PC-9 (cell line): ENCODE measurements at regions not wholly inside any gene's neighbourhood (a gene's known extent, or its start where the extent isn't known, plus 50 kb on each side); places are given as distances from the start of the nearest gene placed in this dataset.
A peak's percentile ranks its signal among the peaks of the same experiment; 100 is the strongest.
"Not testable (repeated sequence)": the region's sequence is repeated elsewhere in the genome, so short reads cannot be mapped to it uniquely, and the experiment has no call there.

ENCODE experiments used
- BruUV-seq: library from RNA; stranded (reverse); fragments of 400-500 nt; replicated peaks from 2 replicates; lab custom pipeline; 2021; lab: Mats Ljungman, UMichigan
- CTCF ChIA-PET: fragments of 300-600 bp; sonication (Branson Sonifier 250); formaldehyde crosslinking; loops from one replicate; lab custom pipeline; 2022; ENCODE audit warnings: antibody characterized with exemption; lab: Charles Lee
- POLR2A ChIA-PET: fragments of 300-600 bp; sonication (Branson Sonifier 250); formaldehyde crosslinking; loops from one replicate; lab custom pipeline; 2022; ENCODE audit warnings: antibody characterized with exemption; ENCODE audit not compliant: unreplicated experiment; lab: Charles Lee
- DNase-seq, 2 experiments: peaks; one replicate each; pipeline versions ENCODE4 v3.0.0 to v3.0.0-alpha.2; 2015 to 2022; ENCODE audit warnings: mixed read lengths in 1 of 2
- H2AFZ ChIP-seq: fragments of 200-600 bp; sonication (generic); 2 replicates; pipeline ENCODE4 v1.8.1; 2017; ENCODE audit warnings: antibody characterized with exemption
- H3F3A ChIP-seq: fragments of 200-600 bp; sonication (generic); 2 replicates; pipeline ENCODE4 v1.8.1; 2017; ENCODE audit warnings: antibody characterized with exemption, mild to moderate bottlenecking, low read depth; ENCODE audit not compliant: insufficient read depth
- H3K27ac ChIP-seq: fragments of 200-600 bp; sonication (generic); 2 replicates; pipeline ENCODE4 v1.6.1; 2016; ENCODE audit warnings: mixed run types
- H3K27me3 ChIP-seq: fragments of 200-600 bp; sonication (generic); 2 replicates; pipeline ENCODE4 v1.6.1; 2016; ENCODE audit warnings: low read depth, mixed run types; ENCODE audit not compliant: insufficient read depth
- H3K36me3 ChIP-seq: fragments of 200-600 bp; sonication (generic); 2 replicates; pipeline ENCODE4 v1.6.1; 2016; ENCODE audit warnings: low read depth, mixed run types
- H3K4me1 ChIP-seq: fragments of 200-600 bp; sonication (generic); replicated peaks from 2 replicates; pipeline ENCODE4 v1.6.1; 2016; ENCODE audit warnings: mixed run types; ENCODE audit not compliant: insufficient read depth
- H3K4me2 ChIP-seq: fragments of 200-600 bp; sonication (generic); 2 replicates; pipeline ENCODE4 v1.6.1; 2017; ENCODE audit warnings: mixed run types
- H3K4me3 ChIP-seq: fragments of 200-600 bp; sonication (generic); 2 replicates; pipeline ENCODE4 v1.6.1; 2016; ENCODE audit warnings: mixed run types
- H3K79me2 ChIP-seq: fragments of 200-600 bp; sonication (generic); 2 replicates; pipeline ENCODE4 v1.6.1; 2017; ENCODE audit warnings: low read depth, mixed run types
- H3K9me2 ChIP-seq: fragments of 200-600 bp; sonication (generic); 2 replicates; pipeline ENCODE4 v1.8.1; 2017; ENCODE audit warnings: mild to moderate bottlenecking; ENCODE audit not compliant: insufficient read depth
- H3K9me3 ChIP-seq: fragments of 200-600 bp; sonication (generic); 2 replicates; pipeline ENCODE4 v1.8.1; 2016; ENCODE audit warnings: low read depth; ENCODE audit not compliant: insufficient read depth
- H4K20me1 ChIP-seq: fragments of 200-600 bp; sonication (generic); 2 replicates; pipeline ENCODE4 v1.8.1; 2017; ENCODE audit not compliant: insufficient read depth
- CTCF ChIP-seq: fragments of 200-600 bp; sonication (generic); conservative IDR thresholded peaks from 2 replicates; pipeline ENCODE4 v1.6.1; 2017; ENCODE audit warnings: mixed run types, antibody characterized with exemption, mild to moderate bottlenecking, moderate library complexity
- EZH2 ChIP-seq: fragments of 200-600 bp; sonication (generic); IDR thresholded peaks from 2 replicates; pipeline ENCODE4 v1.8.0; 2017; ENCODE audit warnings: antibody characterized with exemption, low read depth
- intact Hi-C: fragments of 100-400 bp; cut with micrococcal nuclease; formaldehyde crosslinking; loops from one replicate; pipeline ENCODE4 v1.10.0; 2022; ENCODE audit not compliant: unreplicated experiment

DNA sequence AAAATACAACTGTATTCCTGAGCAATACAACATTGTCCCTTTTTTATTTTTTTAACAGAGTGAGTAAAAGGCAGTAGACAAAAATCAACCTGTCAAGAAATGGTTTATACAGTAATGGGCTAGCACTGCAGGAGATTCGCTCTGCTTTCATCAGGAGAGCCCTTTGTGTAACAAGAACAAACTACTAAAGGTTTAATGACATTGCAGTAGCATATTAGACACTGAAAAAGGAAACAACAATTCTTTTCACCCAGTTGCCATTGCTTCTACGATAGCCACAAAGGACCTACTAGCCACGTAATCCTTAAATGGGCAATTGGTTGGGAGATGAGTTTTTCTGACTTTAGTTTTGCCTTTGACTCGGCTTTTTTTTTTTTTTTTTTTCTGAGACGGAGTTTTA, 319.8 kb upstream of the TRPM3 start:
- Histone ChIP-seq H3K4me1 (no peaks in the 10 kb centered on the region), H3K4me2 (no peak overlapping the region), H3K27ac (no peak overlapping the region), H3F3A (no peaks in the 10 kb centered on the region), H2AFZ (no peak overlapping the region), H3K9me2 (no peaks in the 10 kb centered on the region; the same call in 1 of the 2 replicates), H3K27me3 (no peaks in the 10 kb centered on the region), H3K79me2 (no peaks in the 10 kb centered on the region), H4K20me1 (no peaks in the 10 kb centered on the region), H3K4me3 (no peak overlapping the region), H3K9me3 (no peaks in the 10 kb centered on the region), H3K36me3 (no peaks in the 10 kb centered on the region)
- TF ChIP-seq EZH2 (no peak), CTCF (no peak)
- no peak for DNase-seq
- ChIA-PET POLR2A (no interaction called here), CTCF (interaction anchor here (0.7 kb wide), 1 partner anchor 187 kb away, joined by 11 read pairs; no protein-coding TSS in a partner anchor)
- no TSS peak for BruUV-seq
- intact Hi-C loops, result no loop called here

DNA sequence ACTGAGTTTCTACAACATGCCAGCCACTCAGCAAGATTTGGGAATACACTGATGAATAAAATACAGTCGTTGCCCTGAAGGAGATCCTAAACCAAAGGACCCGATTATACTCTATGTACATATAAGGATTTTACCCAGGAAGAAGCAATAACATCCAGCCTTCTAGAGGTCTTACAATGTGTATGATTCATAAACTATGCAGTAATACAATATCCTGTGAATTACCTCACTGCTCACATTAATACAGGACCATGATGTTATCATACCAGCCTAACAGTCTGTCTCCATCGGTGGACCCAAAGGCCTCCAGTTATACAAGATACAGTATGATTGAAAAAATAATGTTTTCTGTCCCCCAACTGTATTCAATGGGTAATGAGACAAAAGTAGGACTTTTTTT, 310.5 kb upstream of the TRPM3 start:
- H3K27ac ChIP-seq, result no peak overlapping the region
- no peaks in the 10 kb centered on the region for H3K27me3 ChIP-seq
- H4K20me1 ChIP-seq, result no peaks in the 10 kb centered on the region
- no peak overlapping the region for H3K4me2 ChIP-seq
- H3K4me3 ChIP-seq, result no peak overlapping the region
- intact Hi-C loops, result no loop called here
- H3K4me1 ChIP-seq, result no peaks in the 10 kb centered on the region
- no peaks in the 10 kb centered on the region for H3K9me3 ChIP-seq
- DNase-seq, result no peak
- no peak overlapping the region for H2AFZ ChIP-seq
- no peaks in the 10 kb centered on the region for H3K79me2 ChIP-seq
- ChIA-PET POLR2A (no interaction called here), CTCF (no interaction called here)
- TF ChIP-seq EZH2 (no peak), CTCF (no peak)
- no TSS peak for BruUV-seq
- H3F3A ChIP-seq, result no peaks in the 10 kb centered on the region
- H3K36me3 ChIP-seq, result no peaks in the 10 kb centered on the region
- no peaks in the 10 kb centered on the region for H3K9me2 ChIP-seq

DNA sequence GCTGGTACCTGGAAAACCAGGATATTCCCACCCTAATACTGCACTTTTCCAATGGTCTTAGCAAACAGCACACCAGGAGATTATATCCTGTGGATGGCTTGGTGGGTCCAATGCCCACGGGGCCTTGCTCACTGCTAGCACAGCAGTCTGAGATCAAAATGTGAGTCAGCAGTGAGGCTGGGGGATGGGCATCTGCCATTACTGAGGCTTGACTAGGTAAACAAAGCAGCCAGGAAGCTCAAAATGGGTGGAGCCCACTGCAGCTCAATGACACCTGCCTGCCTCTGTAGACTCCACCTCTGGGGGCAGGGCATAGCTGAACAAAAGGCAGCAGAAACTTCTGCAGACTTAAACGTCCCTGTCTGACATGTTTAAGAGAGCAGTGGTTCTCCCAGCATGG, 285.9 kb upstream of the TRPM3 start:
- H3K9me2 ChIP-seq, POLR2A ChIA-PET, H3K9me3 ChIP-seq, H3K27me3 ChIP-seq, H3F3A ChIP-seq, BruUV-seq, CTCF ChIA-PET, H3K4me2 ChIP-seq, H2AFZ ChIP-seq, H3K36me3 ChIP-seq, H4K20me1 ChIP-seq, H3K79me2 ChIP-seq, intact Hi-C loops, H3K27ac ChIP-seq, H3K4me3 ChIP-seq, H3K4me1 ChIP-seq: not testable (repeated sequence)
- peak in 1 of 2 experiments; percentile 10 for DNase-seq

DNA sequence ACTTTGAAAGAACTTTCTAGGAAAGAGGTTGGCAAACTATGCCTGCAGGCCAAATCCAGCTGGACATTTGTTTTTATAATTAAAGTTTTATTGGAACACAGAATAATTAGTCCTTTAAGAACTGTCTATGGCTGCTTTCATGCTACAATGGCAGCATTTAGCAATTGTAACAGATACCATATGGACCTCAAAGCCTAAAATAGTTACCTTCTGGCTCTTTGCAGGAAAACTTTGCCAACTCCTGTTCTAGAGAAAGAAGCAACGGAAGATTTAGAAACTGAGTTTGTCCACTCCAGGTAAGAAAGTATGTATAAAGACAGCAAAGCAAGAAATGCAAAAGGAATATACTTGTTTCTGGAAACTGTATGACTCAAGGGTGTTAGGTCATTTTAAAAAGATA, 281.7 kb upstream of the TRPM3 start:
- Histone ChIP-seq H2AFZ (no peak overlapping the region), H4K20me1 (no peaks in the 10 kb centered on the region), H3K79me2 (no peaks in the 10 kb centered on the region), H3K27ac (no peak overlapping the region), H3K4me1 (no peaks in the 10 kb centered on the region), H3K4me2 (no peak overlapping the region), H3K36me3 (no peaks in the 10 kb centered on the region), H3F3A (no peaks in the 10 kb centered on the region), H3K27me3 (no peaks in the 10 kb centered on the region), H3K4me3 (no peak overlapping the region), H3K9me2 (no peaks in the 10 kb centered on the region), H3K9me3 (no peaks in the 10 kb centered on the region; the same call in 1 of the 2 replicates)
- ChIA-PET CTCF (no interaction called here), POLR2A (no interaction called here)
- no peak for TF ChIP-seq EZH2
- no peak for TF ChIP-seq CTCF
- no TSS peak for BruUV-seq
- no peak for DNase-seq
- intact Hi-C loops, result no loop called here
